IMR-90 (cell line): ENCODE measurements at regions not wholly inside any gene's neighbourhood (a gene's known extent, or its start where the extent isn't known, plus 50 kb on each side); places are given as distances from the start of the nearest gene placed in this dataset.

Experiments
- ATAC-seq: fragments of 200-7000 bp; cut with Tn5 transposase; 2 replicates; pipeline ENCODE4 v1.9.1; 2020; ENCODE audit warnings: low read depth, mild to moderate bottlenecking, moderate library complexity
- BruUV-seq: library from RNA; stranded (reverse); fragments of 400-500 nt; replicated peaks from 2 replicates; lab custom pipeline; 2021; lab: Mats Ljungman, UMichigan
- CTCF ChIA-PET: fragments of 300-600 bp; formaldehyde crosslinking; extraction: SDS; loops from one replicate; lab custom pipeline; 2021; ENCODE audit warnings: antibody characterized with exemption; lab: Yijun Ruan, JAX
- POLR2A ChIA-PET: fragments of 300-600 bp; sonication (Branson Sonifier 250); formaldehyde crosslinking; loops from one replicate; lab custom pipeline; 2022; ENCODE audit warnings: antibody characterized with exemption; ENCODE audit not compliant: unreplicated experiment; lab: Charles Lee
- DNase-seq: peaks from one replicate; pipeline ENCODE4 v3.0.0; 2013
- H2AFZ ChIP-seq: replicated peaks from 2 replicates; pipeline ENCODE3; 2013; ENCODE audit warnings: low read length, mild to moderate bottlenecking; ENCODE audit not compliant: poor library complexity
- H2AK5ac ChIP-seq: 2 replicates; pipeline ENCODE4 v1.6.1; 2013; ENCODE audit warnings: low read depth, low read length, inconsistent platforms
- H2AK9ac ChIP-seq: replicated peaks from 2 replicates; pipeline ENCODE3; 2013; ENCODE audit warnings: mild to moderate bottlenecking, low read depth, low read length, moderate library complexity; ENCODE audit not compliant: poor library complexity
- H2BK120ac ChIP-seq: 2 replicates; pipeline ENCODE4 v1.6.1; 2013; ENCODE audit warnings: low read depth, low read length, inconsistent platforms
- H2BK15ac ChIP-seq: 3 replicates; pipeline ENCODE4 v1.6.1; 2013; ENCODE audit warnings: low read depth, low read length, inconsistent platforms
- H2BK20ac ChIP-seq: 2 replicates; pipeline ENCODE4 v1.6.1; 2013; ENCODE audit warnings: low read depth, mild to moderate bottlenecking, inconsistent platforms, low read length, moderate library complexity
- H2BK5ac ChIP-seq: 2 replicates; pipeline ENCODE4 v1.6.1; 2013; ENCODE audit warnings: mild to moderate bottlenecking, low read depth, low read length, inconsistent platforms; ENCODE audit not compliant: poor library complexity, severe bottlenecking
- H3K14ac ChIP-seq: replicated peaks from 2 replicates; pipeline ENCODE4 v1.6.1; 2013; ENCODE audit warnings: low read depth, low read length, inconsistent platforms
- H3K18ac ChIP-seq: 2 replicates; pipeline ENCODE4 v1.6.1; 2013; ENCODE audit warnings: low read depth, low read length, control low read depth
- H3K23ac ChIP-seq: 2 replicates; pipeline ENCODE4 v1.6.1; 2013; ENCODE audit warnings: low read depth, low read length, inconsistent platforms
- H3K27ac ChIP-seq: 2 replicates; pipeline ENCODE4 v1.5.1; 2013; ENCODE audit warnings: mild to moderate bottlenecking, control low read depth, low read length; ENCODE audit not compliant: insufficient read depth
- H3K27me3 ChIP-seq: 2 replicates; pipeline ENCODE4 v1.6.1; 2013; ENCODE audit warnings: low read length; ENCODE audit not compliant: control insufficient read depth, insufficient read depth
- H3K36me3 ChIP-seq: 2 replicates; pipeline ENCODE4 v1.6.1; 2013; ENCODE audit warnings: low read length, mixed read lengths; ENCODE audit not compliant: control insufficient read depth, insufficient read depth
- H3K4ac ChIP-seq: 2 replicates; pipeline ENCODE4 v1.6.1; 2013; ENCODE audit warnings: low read depth, low read length, inconsistent platforms
- H3K4me1 ChIP-seq: 2 replicates; pipeline ENCODE4 v1.6.1; 2013; ENCODE audit warnings: low read length, mixed read lengths; ENCODE audit not compliant: control insufficient read depth, insufficient read depth
- H3K4me2 ChIP-seq: 2 replicates; pipeline ENCODE4 v1.6.1; 2013; ENCODE audit warnings: low read depth, mild to moderate bottlenecking, control low read depth, low read length, moderate library complexity
- H3K4me3 ChIP-seq: 2 replicates; pipeline ENCODE4 v1.5.1; 2013; ENCODE audit warnings: low read depth, mild to moderate bottlenecking, control low read depth, low read length, moderate library complexity; ENCODE audit not compliant: insufficient read depth
- H3K56ac ChIP-seq: 2 replicates; pipeline ENCODE4 v1.6.1; 2013; ENCODE audit warnings: low read length, inconsistent platforms; ENCODE audit not compliant: insufficient read depth; ENCODE audit errors: extremely low read depth
- H3K79me1 ChIP-seq, 2 experiments: 2 replicates each; pipeline ENCODE4 v1.6.1; 2013; ENCODE audit warnings: low read length in 2 of 2, inconsistent platforms in 1 of 2, low read depth in 1 of 2
- H3K9ac ChIP-seq: 2 replicates; pipeline ENCODE4 v1.6.1; 2013; ENCODE audit warnings: low read depth, low read length, control low read depth
- H3K9me1 ChIP-seq: 2 replicates; pipeline ENCODE4 v1.6.1; 2013; ENCODE audit warnings: low read length, inconsistent platforms; ENCODE audit not compliant: insufficient read depth
- H3K9me3 ChIP-seq: 2 replicates; pipeline ENCODE4 v1.6.1; 2013; ENCODE audit warnings: low read length; ENCODE audit not compliant: control insufficient read depth, insufficient read depth
- H4K20me1 ChIP-seq: 2 replicates; pipeline ENCODE4 v1.6.1; 2013; ENCODE audit warnings: low read length, inconsistent platforms; ENCODE audit not compliant: insufficient read depth
- H4K5ac ChIP-seq: 2 replicates; pipeline ENCODE4 v1.6.1; 2013; ENCODE audit warnings: mild to moderate bottlenecking, low read depth, low read length, control low read depth
- H4K8ac ChIP-seq, 2 experiments: 2 replicates each; pipeline ENCODE4 v1.6.1; 2013; ENCODE audit warnings: low read depth in 2 of 2, low read length in 2 of 2, control low read depth in 1 of 2, inconsistent platforms in 1 of 2
- H4K91ac ChIP-seq: 2 replicates; pipeline ENCODE4 v1.6.1; 2013; ENCODE audit warnings: low read depth, low read length, inconsistent platforms; ENCODE audit not compliant: insufficient read depth
- BHLHE40 ChIP-seq: fragments of 150-350 bp; IDR thresholded peaks from 2 replicates; pipeline ENCODE4 v1.6.1; 2016; ENCODE audit warnings: mild to moderate bottlenecking, low read depth, low read length
- CEBPB ChIP-seq: IDR thresholded peaks from 2 replicates; pipeline ENCODE4 v1.6.1; 2012; ENCODE audit warnings: low read depth, low read length, improper control_type of control experiment
- CHD1 ChIP-seq: IDR thresholded peaks from 2 replicates; pipeline ENCODE4 v1.6.1; 2012; ENCODE audit warnings: low read depth, low read length, improper control_type of control experiment
- FOS ChIP-seq: fragments of 150-350 bp; IDR thresholded peaks from 2 replicates; pipeline ENCODE4 v1.6.1; 2016; ENCODE audit warnings: low read depth, low read length
- MAFK ChIP-seq: IDR thresholded peaks from 2 replicates; pipeline ENCODE4 v1.6.1; 2012; ENCODE audit warnings: low read depth, low read length, improper control_type of control experiment
- MAZ ChIP-seq: IDR thresholded peaks from 2 replicates; pipeline ENCODE4 v1.6.1; 2012; ENCODE audit warnings: low read depth, mild to moderate bottlenecking, low read length, improper control_type of control experiment, moderate library complexity, borderline replicate concordance
- MXI1 ChIP-seq: IDR thresholded peaks from 2 replicates; pipeline ENCODE4 v1.6.1; 2012; ENCODE audit warnings: low read depth, mild to moderate bottlenecking, low read length, moderate library complexity, borderline replicate concordance
- NFE2L2 ChIP-seq: fragments of 150-350 bp; IDR thresholded peaks from 2 replicates; pipeline ENCODE4 v1.6.1; 2016; ENCODE audit warnings: low read depth, mild to moderate bottlenecking, low read length
- POLR2A ChIP-seq: IDR thresholded peaks from 2 replicates; pipeline ENCODE4 v1.6.1; 2012; ENCODE audit warnings: mild to moderate bottlenecking, low read depth, low read length
- RAD21 ChIP-seq: IDR thresholded peaks from 2 replicates; pipeline ENCODE4 v1.6.1; 2012; ENCODE audit warnings: low read length, improper control_type of control experiment
- RCOR1 ChIP-seq: IDR thresholded peaks from 2 replicates; pipeline ENCODE4 v1.6.1; 2012; ENCODE audit warnings: mild to moderate bottlenecking, low read length, improper control_type of control experiment; ENCODE audit not compliant: insufficient replicate concordance
- RFX5 ChIP-seq: IDR thresholded peaks from 2 replicates; pipeline ENCODE4 v1.8.0; 2012; ENCODE audit warnings: low read depth, mild to moderate bottlenecking, low read length, moderate library complexity
- SMC3 ChIP-seq: fragments of 150-350 bp; IDR thresholded peaks from 2 replicates; pipeline ENCODE4 v1.6.1; 2016; ENCODE audit warnings: low read depth, mild to moderate bottlenecking, antibody characterized with exemption, low read length, moderate library complexity
- USF2 ChIP-seq: fragments of 150-350 bp; IDR thresholded peaks from 2 replicates; pipeline ENCODE4 v1.6.1; 2017; ENCODE audit warnings: mild to moderate bottlenecking, antibody characterized with exemption, low read length, low read depth
- WGBS, 2 experiments: methylation state at CpG; one replicate each; pipeline versions ENCODE4 v1.1.5 to v1.1.7; 2013; ENCODE audit warnings: missing lambda C conversion rate in 2 of 2; ENCODE audit not compliant: insufficient read length in 1 of 2; ENCODE audit errors: extremely low coverage in 2 of 2; 5-methylcytosine and 5-hydroxymethylcytosine counted together
- dilution Hi-C: fragments of 300-500 bp; cut with HindIII; formaldehyde crosslinking; loops from one replicate; pipeline ENCODE4 v1.14.3; 2018; ENCODE audit warnings: low sequenced_read_pairs; ENCODE audit not compliant: unreplicated experiment
- in situ Hi-C: fragments of 300-500 bp; cut with MboI; formaldehyde crosslinking; loops from 3 replicates; pipeline ENCODE4 v1.14.3; 2019; ENCODE audit warnings: low sequenced_read_pairs, inconsistent platforms, mixed read lengths
- intact Hi-C: fragments of 100-400 bp; cut with micrococcal nuclease; formaldehyde crosslinking; loops from 2 replicates; pipeline ENCODE4 v1.10.0; 2022
- TF ChIP-seq, protein P1 (sequence below): conservative IDR thresholded peaks from 2 replicates; pipeline ENCODE4 v1.5.1; 2012; ENCODE audit warnings: mild to moderate bottlenecking, low read depth, low read length, improper control_type of control experiment
- TF ChIP-seq, protein P2 (sequence below): fragments of 150-350 bp; IDR thresholded peaks from 2 replicates; pipeline ENCODE4 v1.6.1; 2016; ENCODE audit warnings: low read depth, mild to moderate bottlenecking, low read length, moderate library complexity, borderline replicate concordance

GRCh38 chr20:40931410-40932044, 97.1 kb upstream of the TOP1 start:
- intact Hi-C loops (no loop called here), dilution Hi-C loops (no loop called here), in situ Hi-C loops (no loop called here)
- Histone ChIP-seq H2AK9ac (no peak overlapping the region), H3K4ac (no peak overlapping the region), H3K56ac (no peak overlapping the region), H3K14ac (no peak overlapping the region), H2AFZ (no peak overlapping the region), H4K8ac (no peak overlapping the region), H3K9me3 (no peaks in the 10 kb centered on the region), H4K91ac (no peak overlapping the region), H3K9ac (no peak overlapping the region), H3K27ac (no peak overlapping the region), H3K4me1 (no peaks in the 10 kb centered on the region), H2BK20ac (no peak overlapping the region), H3K27me3 (no peaks in the 10 kb centered on the region), H2BK15ac (no peak overlapping the region), H3K79me1 (no peaks in the 10 kb centered on the region), H4K5ac (no peak overlapping the region), H3K23ac (no peak overlapping the region), H3K36me3 (no peaks in the 10 kb centered on the region), H2AK5ac (no peak overlapping the region), H4K20me1 (no peaks in the 10 kb centered on the region), H3K4me2 (no peak overlapping the region), H2BK120ac (no peak overlapping the region), H3K18ac (no peak overlapping the region), H3K4me3 (no peak overlapping the region), H3K9me1 (no peaks in the 10 kb centered on the region), H2BK5ac (no peak overlapping the region)
- CTCF ChIA-PET, result interaction anchor here (0.6 to 1.3 kb wide), 2 partner anchors 15 to 163 kb away, joined by 3 read pairs; no protein-coding TSS in a partner anchor
- ATAC-seq, result no peak
- WGBS, 2 experiments, result 0% methylated on average over 1 of the region's 4 CpGs; no CpG with 5 or more reads in 1 of the 2 experiments
- BruUV-seq, result no TSS peak
- POLR2A ChIA-PET, result no interaction called here
- no peak for DNase-seq
- TF ChIP-seq RCOR1, result no peak
- no peak for TF ChIP-seq CHD1
- TF ChIP-seq RFX5, result no peak
- TF ChIP-seq MXI1, result no peak
- TF ChIP-seq CEBPB, result no peak
- TF ChIP-seq, protein P1, sequence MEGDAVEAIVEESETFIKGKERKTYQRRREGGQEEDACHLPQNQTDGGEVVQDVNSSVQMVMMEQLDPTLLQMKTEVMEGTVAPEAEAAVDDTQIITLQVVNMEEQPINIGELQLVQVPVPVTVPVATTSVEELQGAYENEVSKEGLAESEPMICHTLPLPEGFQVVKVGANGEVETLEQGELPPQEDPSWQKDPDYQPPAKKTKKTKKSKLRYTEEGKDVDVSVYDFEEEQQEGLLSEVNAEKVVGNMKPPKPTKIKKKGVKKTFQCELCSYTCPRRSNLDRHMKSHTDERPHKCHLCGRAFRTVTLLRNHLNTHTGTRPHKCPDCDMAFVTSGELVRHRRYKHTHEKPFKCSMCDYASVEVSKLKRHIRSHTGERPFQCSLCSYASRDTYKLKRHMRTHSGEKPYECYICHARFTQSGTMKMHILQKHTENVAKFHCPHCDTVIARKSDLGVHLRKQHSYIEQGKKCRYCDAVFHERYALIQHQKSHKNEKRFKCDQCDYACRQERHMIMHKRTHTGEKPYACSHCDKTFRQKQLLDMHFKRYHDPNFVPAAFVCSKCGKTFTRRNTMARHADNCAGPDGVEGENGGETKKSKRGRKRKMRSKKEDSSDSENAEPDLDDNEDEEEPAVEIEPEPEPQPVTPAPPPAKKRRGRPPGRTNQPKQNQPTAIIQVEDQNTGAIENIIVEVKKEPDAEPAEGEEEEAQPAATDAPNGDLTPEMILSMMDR, result no peak
- TF ChIP-seq FOS, result no peak
- TF ChIP-seq SMC3, result no peak
- no peak for TF ChIP-seq USF2
- TF ChIP-seq MAZ, result no peak
- TF ChIP-seq, protein P2, sequence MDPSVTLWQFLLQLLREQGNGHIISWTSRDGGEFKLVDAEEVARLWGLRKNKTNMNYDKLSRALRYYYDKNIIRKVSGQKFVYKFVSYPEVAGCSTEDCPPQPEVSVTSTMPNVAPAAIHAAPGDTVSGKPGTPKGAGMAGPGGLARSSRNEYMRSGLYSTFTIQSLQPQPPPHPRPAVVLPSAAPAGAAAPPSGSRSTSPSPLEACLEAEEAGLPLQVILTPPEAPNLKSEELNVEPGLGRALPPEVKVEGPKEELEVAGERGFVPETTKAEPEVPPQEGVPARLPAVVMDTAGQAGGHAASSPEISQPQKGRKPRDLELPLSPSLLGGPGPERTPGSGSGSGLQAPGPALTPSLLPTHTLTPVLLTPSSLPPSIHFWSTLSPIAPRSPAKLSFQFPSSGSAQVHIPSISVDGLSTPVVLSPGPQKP, result no peak
- TF ChIP-seq RAD21, result no peak
- TF ChIP-seq POLR2A, result no peak
- TF ChIP-seq NFE2L2, result no peak
- TF ChIP-seq MAFK, result no peak
- TF ChIP-seq BHLHE40, result no peak
